Fibroblast of peridontal ligament (primary cell): ENCODE measurements at regions not wholly inside any gene's neighbourhood (a gene's known extent, or its start where the extent isn't known, plus 50 kb on each side); places are given as distances from the start of the nearest gene placed in this dataset.

ENCODE experiments used
- DNase-seq: peaks from one replicate; pipeline ENCODE4 v3.0.0-alpha.2; 2010; ENCODE audit errors: extremely low read depth

DNA sequence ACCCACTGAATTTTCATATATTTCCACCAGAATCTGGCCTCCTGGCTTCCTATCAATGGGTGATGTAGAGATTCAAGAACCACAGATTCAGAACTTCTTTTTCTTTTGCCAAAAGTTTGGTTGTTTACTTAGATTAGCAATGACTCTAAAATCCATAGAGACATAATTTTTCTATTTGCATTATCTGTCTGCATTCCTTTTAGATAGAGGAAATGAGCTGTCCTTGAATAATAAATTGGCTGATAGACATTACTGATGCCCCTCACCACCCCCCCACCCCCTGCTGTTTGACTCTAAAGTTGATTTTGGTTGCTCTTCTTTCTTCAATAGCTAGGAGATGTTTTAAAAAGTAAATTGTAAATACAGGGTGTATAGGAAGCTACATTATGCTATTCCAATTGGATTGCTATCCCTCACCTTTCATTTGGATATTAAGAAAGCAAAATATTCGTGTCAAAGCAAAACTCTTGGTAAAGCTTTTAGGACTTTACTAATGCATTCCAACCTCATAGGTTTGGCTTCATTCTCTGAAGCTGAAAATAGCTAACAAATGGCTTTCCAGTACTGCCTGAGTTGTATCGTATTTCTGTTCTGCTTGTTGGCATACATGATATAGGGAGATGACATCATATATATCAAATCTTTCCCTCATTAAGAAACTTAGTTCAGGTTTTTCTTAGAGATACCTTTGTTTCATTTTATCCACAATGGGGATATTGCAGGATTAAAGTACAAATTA is 606.0 kb downstream of the ARL4A start:
- DNase-seq, result peak; percentile 39

DNA sequence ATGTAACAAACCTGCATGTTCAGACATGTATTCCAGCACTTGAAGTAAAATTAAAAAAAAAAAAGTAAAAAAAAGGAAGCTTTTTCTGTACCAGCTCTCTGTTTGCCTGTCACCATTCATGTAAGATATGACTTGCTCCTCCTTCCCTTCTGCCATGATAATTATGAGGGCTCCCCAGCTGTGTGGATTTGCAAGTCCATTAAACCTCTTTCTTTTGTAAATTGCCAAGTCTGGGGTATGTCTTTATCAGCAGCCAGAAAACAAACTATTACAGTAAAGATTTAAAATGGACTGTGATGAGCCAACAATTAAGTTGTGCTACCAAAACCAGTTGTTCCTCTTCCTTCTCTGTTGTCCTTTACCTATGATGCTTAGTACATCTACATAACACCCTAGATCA is 619.6 kb downstream of the ARL4A start:
- no peak for DNase-seq

DNA sequence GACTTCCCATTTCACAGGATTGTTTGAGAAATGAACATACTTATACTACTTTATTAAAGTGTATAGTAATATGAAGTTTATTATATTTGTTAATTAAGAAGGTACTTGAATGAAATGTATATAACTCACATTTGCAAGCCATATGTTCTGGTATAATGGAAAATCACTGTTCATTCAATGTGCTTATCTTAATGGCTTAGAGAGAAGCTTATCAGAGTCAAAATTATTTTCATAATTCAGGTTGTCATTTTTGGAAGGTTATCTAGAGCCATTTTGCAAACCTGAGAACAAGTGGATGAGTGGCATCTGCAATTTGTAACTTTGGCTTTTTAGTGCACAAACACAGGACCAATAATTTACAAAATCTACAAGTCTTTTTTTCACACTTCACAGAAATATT is 621.0 kb downstream of the ARL4A start:
- no peak for DNase-seq

DNA sequence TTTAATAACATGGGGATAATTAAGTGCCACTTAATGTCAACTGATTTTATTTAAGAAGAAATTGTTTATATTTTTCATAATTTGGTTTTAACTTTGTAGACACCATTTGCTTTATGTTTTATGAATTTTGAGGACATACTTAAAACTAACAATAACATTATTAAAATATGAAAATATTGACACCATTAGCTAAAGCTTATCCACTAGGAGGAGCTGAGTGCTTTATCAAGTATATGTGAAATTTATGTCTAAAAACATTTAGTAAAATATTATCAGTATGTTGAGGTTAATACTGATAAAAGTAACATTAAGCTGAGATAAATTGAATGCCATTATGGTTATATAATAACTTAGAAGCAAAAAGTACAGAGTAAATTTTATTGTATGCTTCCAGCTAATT is 622.1 kb downstream of the ARL4A start:
- no peak for DNase-seq

DNA sequence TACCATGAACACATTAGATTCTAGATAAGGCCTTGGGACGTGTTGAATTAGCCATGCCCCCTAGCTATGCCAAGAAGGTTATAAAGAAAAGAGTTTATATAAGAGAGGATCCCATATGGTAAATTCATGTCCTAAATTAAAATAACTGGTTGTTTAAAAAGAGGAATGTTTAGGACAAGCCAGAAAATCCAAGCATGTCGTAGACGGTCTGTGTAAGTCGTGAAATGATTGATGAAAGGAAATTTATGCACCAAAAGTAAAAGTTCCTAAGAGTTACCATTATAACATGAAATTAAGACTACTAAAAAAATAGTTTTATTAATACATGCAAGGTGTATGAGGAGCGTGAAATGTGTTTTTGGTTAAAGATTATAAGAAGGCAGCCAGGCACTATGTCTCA is 624.9 kb downstream of the ARL4A start:
- DNase-seq, result no peak

DNA sequence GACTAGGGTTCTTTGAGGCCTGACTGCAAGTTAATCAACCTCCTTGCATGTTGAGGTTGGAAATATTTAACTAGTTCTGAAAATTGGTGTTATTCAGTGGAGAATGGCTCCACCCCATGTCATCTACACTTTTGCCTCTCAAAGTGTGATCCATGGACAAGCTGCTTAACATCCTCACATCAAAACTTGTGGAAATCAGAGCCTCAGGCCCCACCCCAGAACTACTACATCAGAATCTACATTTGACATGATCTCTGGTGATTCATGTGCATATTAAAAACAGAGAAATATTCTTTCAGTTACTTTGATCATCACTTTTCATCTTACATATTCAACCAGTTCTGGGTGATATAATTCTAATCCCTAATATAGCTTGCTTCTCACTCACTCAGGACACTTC is 632.9 kb downstream of the ARL4A start:
- DNase-seq, result no peak

DNA sequence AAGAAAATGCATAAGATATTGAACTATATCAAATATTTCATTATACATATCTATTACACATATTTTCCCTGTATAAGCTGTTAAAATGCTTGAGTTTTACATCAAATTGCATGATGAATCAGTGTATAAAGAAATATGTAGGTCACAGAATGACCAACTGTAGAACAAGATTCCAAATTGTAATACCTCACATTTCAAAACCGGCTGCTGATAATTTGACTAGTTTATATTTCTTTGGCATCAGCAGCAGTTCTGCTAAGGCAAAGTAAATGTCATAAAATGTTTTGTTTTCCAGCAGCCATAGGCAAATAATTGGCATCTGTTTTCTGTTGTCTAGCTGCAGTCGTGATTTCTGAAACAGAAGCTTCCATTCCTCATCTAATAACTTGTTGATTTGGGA is 633.9 kb downstream of the ARL4A start:
- DNase-seq, result peak; percentile 58

DNA sequence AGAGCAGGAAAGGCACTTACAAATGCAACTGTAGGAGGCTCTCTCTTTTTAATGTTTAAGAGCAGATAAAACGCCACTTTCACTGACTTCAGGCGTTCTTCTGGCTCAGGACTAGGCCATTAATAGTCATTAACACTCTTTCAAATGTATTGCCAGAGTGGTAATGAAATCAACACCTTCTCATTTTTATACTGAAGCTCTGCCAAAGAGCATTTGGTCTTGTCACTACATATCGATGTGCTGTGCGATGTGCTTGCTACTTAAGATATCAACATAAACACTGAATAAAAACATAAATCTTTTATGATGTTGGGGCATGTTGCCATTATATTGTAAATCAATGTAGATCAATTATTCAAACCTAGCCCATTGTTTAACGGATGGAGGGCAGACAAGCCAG is 634.7 kb downstream of the ARL4A start:
- no peak for DNase-seq

DNA sequence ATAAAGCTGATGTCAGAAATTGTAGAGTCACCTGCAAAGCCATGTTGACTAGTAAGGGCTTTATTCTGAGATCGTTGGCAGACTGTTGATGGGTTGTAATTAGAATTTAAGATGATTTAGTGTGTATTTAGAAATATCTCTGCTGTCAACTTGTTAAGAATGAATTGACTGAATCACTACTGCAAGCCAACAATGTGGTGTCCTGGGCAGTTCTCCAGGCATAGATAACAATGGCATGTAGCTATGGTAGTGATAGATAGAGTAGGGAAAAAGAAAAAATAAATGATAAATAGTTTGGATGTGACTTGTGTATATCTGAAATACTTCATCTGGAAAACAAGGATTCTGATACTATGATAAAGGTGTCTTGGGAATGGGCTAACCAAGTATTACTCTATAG is 640.2 kb downstream of the ARL4A start:
- DNase-seq, result peak; percentile 16

DNA sequence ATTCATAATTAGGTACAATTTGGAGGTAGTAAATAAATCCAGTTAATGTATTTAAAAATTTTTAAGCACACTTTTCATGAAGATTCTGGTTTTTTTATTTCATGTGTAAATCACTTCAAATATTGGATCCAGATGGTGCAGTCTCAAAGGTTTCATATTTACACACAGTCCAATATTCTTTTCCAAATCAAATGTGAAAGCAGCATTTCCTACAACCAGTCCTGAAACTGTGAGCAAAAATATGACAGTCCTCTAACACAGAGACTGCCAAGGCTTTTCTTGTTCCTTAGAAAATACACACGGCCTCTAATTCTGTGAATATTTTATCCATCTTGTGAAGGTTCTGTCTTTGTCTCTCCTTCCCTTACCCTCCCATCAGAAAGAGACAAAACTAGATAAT is 645.9 kb downstream of the ARL4A start:
- peak; percentile 53 for DNase-seq

DNA sequence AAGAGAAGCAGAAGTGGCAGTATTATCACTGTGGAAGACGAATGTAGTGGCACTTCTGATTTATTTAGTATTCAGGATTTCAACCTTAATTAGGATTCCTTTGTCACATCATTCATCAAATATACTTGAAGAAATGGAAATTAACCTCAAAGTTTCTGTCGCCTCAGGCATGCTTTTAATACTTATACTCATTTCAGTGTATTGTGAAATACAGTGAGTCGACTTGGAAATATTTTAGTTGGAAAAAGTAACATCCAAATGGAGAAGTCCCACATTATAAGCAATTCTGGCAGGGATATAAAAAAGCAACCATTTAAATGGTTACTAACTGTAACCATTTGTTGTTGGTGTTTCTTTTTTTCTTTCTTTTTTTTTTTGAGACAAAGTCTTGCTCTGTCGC is 648.8 kb downstream of the ARL4A start:
- DNase-seq, result peak; percentile 74

DNA sequence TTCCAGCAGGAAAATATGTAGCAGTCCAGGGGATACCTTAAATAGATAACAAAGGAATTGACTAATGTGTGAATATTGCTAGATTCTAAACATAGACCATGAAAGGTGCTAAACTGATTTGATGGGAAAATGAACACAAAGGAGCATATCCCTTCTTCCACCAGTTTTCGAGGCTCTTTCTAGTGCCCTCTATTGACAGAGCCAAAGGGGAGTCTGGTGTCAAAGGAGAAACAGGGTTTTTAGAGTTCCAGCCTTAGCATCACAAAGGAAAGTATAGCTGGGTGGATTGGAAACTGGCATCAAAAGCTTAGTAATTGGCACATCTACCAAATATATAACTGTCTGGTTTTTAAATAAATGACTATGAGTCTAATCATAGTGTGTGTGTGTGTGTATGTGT is 636.8 kb downstream of the ETV1 start:
- DNase-seq, result no peak

DNA sequence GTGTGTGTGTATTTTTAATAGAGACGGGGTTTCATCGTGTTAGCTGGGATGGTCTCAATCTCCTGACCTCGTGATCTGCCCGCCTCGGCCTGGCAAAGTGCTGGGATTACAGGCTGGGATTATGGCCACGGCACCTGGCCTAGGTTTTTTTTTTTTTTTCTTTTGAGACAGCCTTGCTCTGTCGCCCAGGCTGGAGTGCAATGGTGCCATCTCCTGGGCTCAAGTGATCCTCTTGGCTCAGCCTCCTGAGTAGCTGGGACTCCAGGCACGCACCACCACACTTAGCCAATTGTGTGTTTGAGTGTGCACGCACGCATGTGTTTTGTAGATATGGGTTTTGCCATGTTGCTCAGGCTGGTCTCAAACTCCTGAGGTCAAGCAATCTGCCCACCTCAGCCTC is 629.8 kb downstream of the ETV1 start:
- DNase-seq, result no peak

DNA sequence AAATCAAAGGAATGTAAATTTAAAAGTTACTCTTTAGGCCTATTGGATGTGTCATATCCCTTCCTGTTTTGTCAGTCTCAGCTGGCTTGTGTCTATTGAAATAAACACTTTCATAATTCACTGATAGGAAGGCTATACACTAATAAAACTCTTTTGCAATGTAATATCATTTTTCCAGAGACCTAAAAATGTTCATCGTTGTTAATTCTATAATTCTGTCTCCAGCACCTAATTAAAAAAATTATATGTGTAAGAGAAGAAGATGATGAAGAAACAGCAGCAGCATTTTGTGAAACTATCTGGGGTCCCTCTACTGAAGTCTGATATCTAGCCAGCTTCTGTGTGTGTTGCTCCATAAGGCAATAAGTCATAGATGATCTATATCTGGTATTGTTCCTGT is 602.7 kb downstream of the ETV1 start:
- DNase-seq, result no peak

DNA sequence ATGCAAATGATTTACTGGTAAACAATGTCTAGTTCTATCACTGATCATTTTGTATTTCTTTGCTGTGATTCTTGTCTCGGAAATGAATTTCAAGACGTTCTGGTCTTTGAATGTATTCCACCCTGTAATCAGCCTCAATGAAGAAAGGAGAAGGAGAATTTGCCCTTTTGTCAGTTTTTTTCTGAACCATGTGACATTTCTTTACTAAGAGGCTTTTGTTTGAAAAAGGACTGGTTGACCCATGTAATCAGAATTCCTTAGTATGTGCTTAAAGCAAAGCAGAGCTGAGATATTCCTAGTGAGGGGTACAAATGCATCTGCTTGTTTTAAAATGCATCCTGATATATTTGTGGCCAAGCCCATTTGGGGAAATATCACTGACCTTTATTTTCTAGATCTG is 581.6 kb downstream of the ETV1 start:
- DNase-seq, result no peak

DNA sequence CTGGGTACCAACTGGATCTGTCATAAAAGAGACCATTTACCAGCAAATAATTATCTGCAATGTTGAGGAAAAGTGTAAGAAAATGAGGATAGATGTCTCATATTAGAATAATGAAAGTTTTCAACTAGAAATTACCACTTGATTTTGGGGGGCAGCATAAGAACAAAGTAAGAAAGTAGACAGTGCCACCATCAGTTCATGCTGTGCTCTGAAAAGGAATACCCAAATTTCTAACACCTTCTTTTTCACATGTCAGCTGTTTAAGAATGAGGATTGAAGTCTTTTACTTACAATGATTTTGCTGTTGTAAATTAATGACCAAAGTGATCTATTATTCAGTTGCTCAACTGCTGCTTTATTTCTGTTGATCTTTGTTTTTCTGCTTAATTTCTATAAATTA is 578.3 kb downstream of the ETV1 start:
- DNase-seq, result no peak

DNA sequence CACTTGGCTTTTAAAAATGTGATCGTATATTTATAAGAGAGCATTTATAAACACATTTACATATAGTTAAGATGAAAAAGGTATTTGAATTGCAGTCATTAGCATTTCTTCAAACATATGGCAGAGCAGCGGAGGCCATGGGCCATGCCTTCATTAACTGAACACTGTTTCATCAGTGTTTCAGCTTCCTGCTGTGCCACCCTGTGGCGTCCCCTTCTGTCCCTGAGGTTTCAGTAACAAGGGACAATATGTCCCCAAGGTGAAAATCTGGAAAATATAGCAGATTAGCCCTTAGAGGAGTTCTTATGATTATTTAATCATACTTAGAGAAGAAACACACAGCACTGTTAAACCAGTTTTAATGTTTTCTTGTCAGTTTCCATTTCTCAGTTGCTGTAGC is 577.8 kb downstream of the ETV1 start:
- DNase-seq, result no peak

DNA sequence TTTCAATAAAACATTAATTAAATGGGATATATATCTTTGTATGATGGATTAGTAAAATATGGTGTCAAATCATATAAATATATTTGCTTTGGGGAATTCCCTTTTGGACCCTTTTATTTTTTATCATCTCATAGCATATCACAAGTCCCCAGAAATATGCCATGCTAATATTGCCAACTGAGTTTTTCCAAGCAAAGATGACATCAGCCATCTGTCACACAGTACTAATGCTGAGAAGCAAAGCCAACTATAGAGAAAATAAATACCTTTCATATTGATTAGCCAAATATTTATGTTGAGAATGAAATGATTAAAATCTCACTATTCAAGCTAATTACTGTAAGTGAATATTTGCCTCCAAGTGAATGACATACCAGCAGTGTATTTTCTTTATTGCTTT is 575.3 kb downstream of the ETV1 start:
- DNase-seq, result no peak

DNA sequence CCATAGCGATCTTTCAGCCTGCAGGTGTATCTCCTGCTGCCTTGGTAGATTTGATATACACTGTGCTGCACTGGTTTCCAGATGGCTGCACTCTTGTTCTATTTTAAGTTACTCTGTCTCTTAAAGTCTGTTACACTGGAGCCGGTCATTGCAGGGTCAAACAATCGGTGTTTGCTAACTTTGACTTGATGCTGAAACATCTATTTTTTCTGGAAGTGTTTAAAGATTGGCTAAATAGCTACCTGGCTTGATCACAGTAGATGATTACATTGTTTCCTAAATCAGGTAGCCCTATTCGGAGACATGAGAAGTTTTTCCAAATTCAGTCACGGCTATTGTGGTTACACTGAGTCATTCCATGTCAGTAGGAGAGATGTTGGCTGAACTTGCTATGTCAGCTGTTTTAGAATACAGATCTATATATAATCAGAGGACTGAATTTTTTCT is 574.8 kb downstream of the ETV1 start:
- peak; percentile 2 for DNase-seq

DNA sequence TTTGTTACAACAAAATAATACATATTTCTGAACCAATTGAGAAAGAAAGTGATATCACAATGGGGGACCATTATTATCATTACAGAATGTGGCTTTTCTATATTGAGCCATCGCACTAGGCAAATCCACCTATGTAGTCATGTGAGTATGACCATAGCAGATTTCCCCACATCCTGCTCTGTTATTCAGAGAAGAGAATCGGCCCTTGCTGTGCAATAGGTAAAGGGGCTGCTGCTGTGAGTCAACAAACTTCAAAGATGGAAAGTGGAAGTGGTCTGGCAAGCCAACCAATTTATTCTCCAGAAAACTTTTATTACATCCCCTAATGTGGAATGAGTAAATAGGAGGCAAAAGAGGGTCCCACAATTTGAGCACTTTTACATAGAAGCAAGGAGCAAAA is 573.4 kb downstream of the ETV1 start:
- no peak for DNase-seq

DNA sequence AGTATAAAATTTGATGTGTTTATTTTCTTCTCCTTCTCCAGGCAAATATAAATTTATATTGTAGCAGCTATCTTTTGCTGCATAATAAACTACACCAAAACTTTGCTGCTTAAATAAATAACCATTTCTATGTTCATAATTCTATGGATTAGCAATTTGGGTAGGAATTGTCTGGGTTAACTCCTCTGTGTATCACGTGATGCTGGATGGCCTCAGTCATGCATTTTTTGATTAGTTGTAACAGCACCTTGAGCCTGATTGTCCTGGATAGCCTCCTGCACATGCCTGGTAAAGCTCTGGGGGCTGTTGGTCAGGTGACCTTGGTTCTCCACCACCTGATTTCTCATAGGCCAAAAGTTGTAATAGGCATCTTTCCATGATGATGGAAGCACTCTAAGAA is 572.9 kb downstream of the ETV1 start:
- DNase-seq, result no peak

DNA sequence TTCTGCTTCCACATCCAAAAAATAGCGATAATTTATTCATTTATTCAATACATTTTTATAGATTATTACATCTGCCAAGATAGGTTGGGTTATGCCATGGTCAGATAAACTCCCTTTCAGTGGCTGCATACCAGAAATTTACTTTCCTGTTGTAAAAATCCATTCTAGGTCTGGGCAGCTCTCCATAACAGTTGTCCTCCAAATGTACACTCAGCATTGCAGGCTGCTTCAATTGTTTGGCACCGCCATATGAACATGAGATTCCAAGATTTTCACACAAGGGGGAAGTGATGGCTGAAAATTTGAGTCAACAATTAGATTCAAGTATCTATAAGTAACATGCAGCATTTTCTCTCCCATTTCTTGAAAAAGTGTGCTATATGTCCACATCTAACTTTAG is 568.7 kb downstream of the ETV1 start:
- no peak for DNase-seq

DNA sequence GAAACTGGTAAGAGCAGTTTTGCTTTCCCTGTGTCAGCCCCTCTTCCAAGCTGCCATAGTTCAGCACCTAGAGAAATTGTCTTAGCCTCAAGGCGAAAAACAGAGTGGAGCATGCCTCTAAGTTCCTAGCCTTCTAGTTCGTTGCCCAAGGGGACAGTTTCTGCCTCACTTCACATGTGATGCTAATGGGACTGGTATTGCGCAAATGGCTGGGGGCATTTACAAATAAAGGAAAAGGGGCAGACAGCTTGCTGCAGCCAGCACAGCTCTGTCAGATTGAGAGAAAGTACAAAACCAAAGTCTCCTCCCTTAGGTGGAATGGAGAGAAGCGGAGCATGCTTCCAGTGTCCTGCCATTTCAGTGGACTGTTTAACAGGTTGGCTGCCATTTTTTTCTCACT is 567.7 kb downstream of the ETV1 start:
- DNase-seq, result no peak

DNA sequence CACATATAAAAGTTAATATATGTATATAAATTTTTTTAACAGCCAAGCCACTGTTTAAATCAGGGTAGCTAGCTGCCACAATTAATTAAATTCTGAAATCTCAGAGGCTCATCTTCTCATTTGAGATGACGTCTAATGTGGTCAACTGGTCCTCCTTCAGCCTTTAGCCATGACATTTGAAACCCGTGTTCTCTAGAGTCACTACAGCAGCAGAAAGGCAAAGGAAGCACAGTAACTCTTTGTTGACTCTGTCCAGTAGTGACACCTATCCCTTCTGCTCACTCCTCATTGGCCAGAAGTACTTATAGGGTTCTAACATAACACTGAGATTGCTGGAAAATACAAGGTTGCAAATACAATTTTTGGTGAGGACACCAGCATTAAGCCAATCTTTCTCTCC is 555.5 kb downstream of the ETV1 start:
- no peak for DNase-seq
